Renal cortex interstitium (tissue), 11 donors: ENCODE measurements at regions not wholly inside any gene's neighbourhood (a gene's known extent, or its start where the extent isn't known, plus 50 kb on each side); places are given as distances from the start of the nearest gene placed in this dataset.

Source experiments
- DNase-seq, 11 donors: peaks; one replicate each; pipeline ENCODE4 v3.0.0-alpha.2; 2013; ENCODE audit warnings: low read depth in 9 of 11, low spot score in 4 of 11; ENCODE audit errors: extremely low read depth in 1 of 11

GRCh38 chr14:54166049-54166950, 209.7 kb upstream of the BMP4 start:
- DNase-seq: no peak

GRCh38 chr14:54168489-54168888, 211.9 kb upstream of the BMP4 start:
- no peak for DNase-seq

- no peak for DNase-seq
These were observed 212.8 kb upstream of the BMP4 start for GRCh38 chr14:54169254-54169924.

GRCh38 chr14:54170301-54170700, 213.7 kb upstream of the BMP4 start:
- no peak for DNase-seq

- no peak for DNase-seq
These were observed 215.5 kb upstream of the BMP4 start for GRCh38 chr14:54172114-54172513.

GRCh38 chr14:54172562-54172961, 215.9 kb upstream of the BMP4 start:
- DNase-seq: no peak

GRCh38 chr14:54173802-54174201, 217.2 kb upstream of the BMP4 start:
- no peak for DNase-seq

GRCh38 chr14:54174457-54174856, 217.8 kb upstream of the BMP4 start:
- peak in 1 of 11 donors; percentile 31 for DNase-seq

GRCh38 chr14:54175298-54175942, 218.8 kb upstream of the BMP4 start:
- DNase-seq: peak; percentile 75 to 91 (median 83)

- no peak for DNase-seq
These were observed 219.8 kb upstream of the CDKN3 start for GRCh38 chr14:54177019-54177418.

- DNase-seq: peak in 6 of 11 donors; percentile 36 to 73 (median 56)
These were observed 218.9 kb upstream of the CDKN3 start for GRCh38 chr14:54177641-54178621.

GRCh38 chr14:54182419-54183045, 214.3 kb upstream of the CDKN3 start:
- no peak for DNase-seq

- DNase-seq: peak in 3 of 11 donors; percentile 29 to 47 (median 40)
These were observed 209.7 kb upstream of the CDKN3 start for GRCh38 chr14:54186821-54187763.

GRCh38 chr14:54188064-54188666, 208.6 kb upstream of the CDKN3 start:
- no peak for DNase-seq

GRCh38 chr14:54189333-54189732, 207.5 kb upstream of the CDKN3 start:
- no peak for DNase-seq

- no peak for DNase-seq
These were observed 207.0 kb upstream of the CDKN3 start for GRCh38 chr14:54189748-54190354.
